ENCODE measurements at regions not wholly inside any gene's neighbourhood (a gene's known extent, or its start where the extent isn't known, plus 50 kb on each side); places are given as distances from the start of the nearest gene placed in this dataset.

DNA sequence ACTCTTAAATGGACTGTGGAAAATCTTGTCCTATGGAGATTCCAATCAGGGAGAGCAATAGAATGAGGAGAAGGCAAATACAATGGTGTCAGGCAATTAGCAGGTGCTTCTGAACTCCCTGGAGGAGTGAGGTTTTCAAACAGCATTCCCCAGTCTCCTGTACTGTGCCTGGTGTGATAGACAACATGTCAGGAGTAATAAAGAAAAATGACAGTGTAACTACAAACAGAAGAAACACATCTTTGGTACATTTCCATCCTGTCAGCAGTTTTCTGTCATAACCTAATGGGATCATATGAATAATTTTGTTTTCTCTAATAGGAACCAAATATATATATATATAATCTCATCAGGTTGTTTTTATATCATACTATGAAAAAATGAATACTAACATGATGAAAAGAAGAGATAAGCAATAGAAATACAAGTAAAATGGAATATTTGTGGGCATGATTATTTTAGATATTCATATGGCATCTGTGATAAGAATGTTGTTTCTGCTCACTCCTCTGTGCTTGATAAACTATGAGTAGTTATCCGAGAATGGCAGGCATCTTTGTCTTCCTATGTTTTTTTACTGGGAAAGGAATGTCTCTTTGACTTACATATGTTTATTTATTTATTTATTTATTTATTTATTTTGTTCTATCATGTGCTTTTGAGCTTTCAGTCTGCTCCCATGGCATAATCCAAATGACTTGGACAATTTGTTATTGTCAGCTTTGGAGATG lies 441.7 kb downstream of the TXNL1 start:
- no peak for TF ChIP-seq POLR2A (IDR thresholded peaks at IDR 0.05)
- TF ChIP-seq, protein P1, sequence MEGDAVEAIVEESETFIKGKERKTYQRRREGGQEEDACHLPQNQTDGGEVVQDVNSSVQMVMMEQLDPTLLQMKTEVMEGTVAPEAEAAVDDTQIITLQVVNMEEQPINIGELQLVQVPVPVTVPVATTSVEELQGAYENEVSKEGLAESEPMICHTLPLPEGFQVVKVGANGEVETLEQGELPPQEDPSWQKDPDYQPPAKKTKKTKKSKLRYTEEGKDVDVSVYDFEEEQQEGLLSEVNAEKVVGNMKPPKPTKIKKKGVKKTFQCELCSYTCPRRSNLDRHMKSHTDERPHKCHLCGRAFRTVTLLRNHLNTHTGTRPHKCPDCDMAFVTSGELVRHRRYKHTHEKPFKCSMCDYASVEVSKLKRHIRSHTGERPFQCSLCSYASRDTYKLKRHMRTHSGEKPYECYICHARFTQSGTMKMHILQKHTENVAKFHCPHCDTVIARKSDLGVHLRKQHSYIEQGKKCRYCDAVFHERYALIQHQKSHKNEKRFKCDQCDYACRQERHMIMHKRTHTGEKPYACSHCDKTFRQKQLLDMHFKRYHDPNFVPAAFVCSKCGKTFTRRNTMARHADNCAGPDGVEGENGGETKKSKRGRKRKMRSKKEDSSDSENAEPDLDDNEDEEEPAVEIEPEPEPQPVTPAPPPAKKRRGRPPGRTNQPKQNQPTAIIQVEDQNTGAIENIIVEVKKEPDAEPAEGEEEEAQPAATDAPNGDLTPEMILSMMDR (IDR thresholded peaks at IDR 0.05): no peak
- no peaks in the 10 kb centered on the region for H3K36me3 ChIP-seq (ENCODE audit: low read depth, missing control alignments)
- no peaks in the 10 kb centered on the region for H3K9me3 ChIP-seq
- intact Hi-C loops (cut with DNase I; ENCODE audit: low total_unique reads): no loop called here
- no peaks in the 10 kb centered on the region for H3K4me1 ChIP-seq
- no peak overlapping the region for H3K4me3 ChIP-seq
- no peak for DNase-seq
- no peaks in the 10 kb centered on the region for H3K27me3 ChIP-seq
- H3K27ac ChIP-seq: no peak overlapping the region
- 88 to 92% methylated on average over 1 of the region's 1 CpG for WGBS, 2 donors

DNA sequence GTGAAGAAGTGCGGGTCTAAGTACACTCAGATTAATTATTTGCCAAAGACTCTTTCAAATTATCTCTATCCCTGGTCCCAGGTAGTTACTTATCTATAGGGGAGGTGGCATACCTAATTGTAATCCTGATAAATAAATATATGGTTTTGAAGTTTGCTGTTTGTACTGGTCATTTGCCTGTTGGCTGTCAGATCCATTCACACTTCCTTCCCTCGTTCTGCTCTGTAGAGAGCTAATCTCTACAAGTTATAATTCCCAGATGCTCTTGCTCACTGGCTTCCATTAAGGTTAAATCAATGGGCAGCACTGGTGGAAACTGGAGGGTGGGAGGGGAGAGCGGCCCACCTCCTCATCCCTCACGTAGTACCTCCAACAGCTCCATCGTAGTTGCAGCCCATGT lies 447.1 kb downstream of the TXNL1 start:
- Histone ChIP-seq H3K36me3 (ENCODE audit: low read depth, missing control alignments) (no peaks in the 10 kb centered on the region), H3K4me1 (no peaks in the 10 kb centered on the region), H3K27me3 (no peaks in the 10 kb centered on the region), H3K4me3 (no peak overlapping the region), H3K9me3 (no peaks in the 10 kb centered on the region), H3K27ac (no peak overlapping the region)
- no peak for DNase-seq
- intact Hi-C loops (cut with DNase I; ENCODE audit: low total_unique reads): no loop called here
- WGBS, 2 donors: 83 to 88% methylated on average over 5 of the region's 5 CpGs
- TF ChIP-seq, protein P1 (IDR thresholded peaks at IDR 0.05): no peak
- no peak for TF ChIP-seq POLR2A (IDR thresholded peaks at IDR 0.05)

DNA sequence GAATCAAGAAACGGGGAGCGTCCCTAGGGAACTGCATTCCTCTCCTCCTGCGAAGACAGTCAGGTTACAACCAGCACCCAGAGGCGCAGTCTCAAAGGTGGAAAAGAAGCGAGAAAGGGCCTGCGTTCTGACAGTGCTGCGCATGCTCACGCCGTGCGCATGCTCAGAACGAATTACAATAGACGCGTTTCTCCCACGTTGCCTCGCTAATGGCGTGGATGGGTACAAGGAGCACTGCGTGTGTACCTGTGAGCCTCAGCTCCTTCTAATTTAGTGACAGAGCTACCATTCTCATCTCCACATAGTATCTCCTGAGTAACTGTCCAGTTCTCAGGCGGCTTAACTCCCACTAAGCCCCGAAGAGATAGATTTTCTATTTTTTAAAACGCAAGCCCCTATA lies 448.8 kb downstream of the TXNL1 start:
- Histone ChIP-seq H3K4me1 (no peaks in the 10 kb centered on the region), H3K27me3 (no peaks in the 10 kb centered on the region), H3K36me3 (ENCODE audit: low read depth, missing control alignments) (no peaks in the 10 kb centered on the region), H3K9me3 (no peaks in the 10 kb centered on the region), H3K27ac (no peak overlapping the region), H3K4me3 (peak overlapping the region; percentile 18 to 38)
- WGBS, 2 donors: 80 to 83% methylated on average over 20 of the region's 20 CpGs
- peak; percentile 63 for DNase-seq
- intact Hi-C loops (cut with DNase I; ENCODE audit: low total_unique reads): no loop called here
- TF ChIP-seq POLR2A (IDR thresholded peaks at IDR 0.05): no peak
- TF ChIP-seq, protein P1 (IDR thresholded peaks at IDR 0.05): no peak

DNA sequence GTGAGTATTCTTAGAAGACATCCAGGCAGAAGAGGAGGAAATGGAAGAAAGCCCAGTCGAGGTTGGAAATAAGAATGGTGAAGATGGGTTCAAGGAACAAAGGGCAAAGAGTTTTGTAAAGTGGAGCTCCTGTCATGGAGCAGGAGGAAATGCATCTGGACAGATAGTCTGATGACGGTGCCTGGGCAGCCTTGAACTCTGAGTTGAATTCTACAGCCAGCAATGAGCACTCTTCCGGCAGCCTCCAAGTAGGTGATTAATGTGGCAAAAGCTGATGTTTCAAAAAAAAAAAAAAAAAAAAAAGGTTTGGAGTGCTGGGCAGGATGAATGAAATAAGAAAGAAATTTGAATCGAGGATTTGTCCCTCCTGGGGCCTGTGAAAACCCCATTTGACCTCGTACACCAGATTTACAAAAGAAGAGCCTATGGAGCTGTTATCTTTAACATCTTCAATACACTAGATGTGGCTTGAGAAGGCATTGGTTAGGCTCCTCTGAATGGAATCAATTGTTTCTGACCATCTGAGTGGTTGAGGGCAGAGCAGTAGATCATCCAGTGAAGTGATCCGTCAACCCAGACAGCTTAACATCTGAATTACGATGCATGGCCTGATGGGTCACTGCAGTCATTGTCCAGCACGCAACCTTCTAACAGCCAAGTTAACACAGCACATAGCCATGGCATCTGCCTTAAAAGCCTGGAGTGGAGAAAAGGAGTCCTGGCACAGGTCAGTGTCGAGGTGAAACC lies 449.7 kb downstream of the TXNL1 start:
- TF ChIP-seq, protein P1 (IDR thresholded peaks at IDR 0.05): no peak
- TF ChIP-seq POLR2A (IDR thresholded peaks at IDR 0.05): no peak
- no peaks in the 10 kb centered on the region for H3K4me1 ChIP-seq
- H3K4me3 ChIP-seq: peak overlapping the region in 1 of 2 donors; percentile 38
- H3K36me3 ChIP-seq (ENCODE audit: low read depth, missing control alignments): no peaks in the 10 kb centered on the region
- WGBS, 2 donors: 49 to 60% methylated on average over 9 of the region's 9 CpGs
- intact Hi-C loops (cut with DNase I; ENCODE audit: low total_unique reads): no loop called here
- no peaks in the 10 kb centered on the region for H3K27me3 ChIP-seq
- DNase-seq: no peak
- H3K9me3 ChIP-seq: no peaks in the 10 kb centered on the region
- H3K27ac ChIP-seq: no peak overlapping the region
